ENCODE measurements at regions not wholly inside any gene's neighbourhood (a gene's known extent, or its start where the extent isn't known, plus 50 kb on each side); places are given as distances from the start of the nearest gene placed in this dataset.
"Not testable (repeated sequence)": the region's sequence is repeated elsewhere in the genome, so short reads cannot be mapped to it uniquely, and the experiment has no call there.

GRCh38 chr1:213782941-213783672, 204.7 kb upstream of the PROX1 start:
- CTCF ChIA-PET = no interaction called here
- Mint-ChIP-seq H3K9me3 (ENCODE audit: low read depth) (no peaks in the 10 kb centered on the region), H3K4me3 (no peak overlapping the region), H3K27me3 (peaks cover 3% of the 10 kb centered on the region), H3K4me1 (no peaks in the 10 kb centered on the region), H3K27ac (no peak overlapping the region), H3K36me3 (no peaks in the 10 kb centered on the region)
- ATAC-seq = no peak
- DNase-seq = no peak

GRCh38 chr1:213783893-213784292, 203.9 kb upstream of the PROX1 start:
- CTCF ChIA-PET = no interaction called here
- no peaks in the 10 kb centered on the region for H3K9me3 Mint-ChIP-seq (ENCODE audit: low read depth)
- H3K4me1 Mint-ChIP-seq = no peaks in the 10 kb centered on the region
- H3K36me3 Mint-ChIP-seq = no peaks in the 10 kb centered on the region
- DNase-seq (no peak), ATAC-seq (no peak)
- H3K27me3 Mint-ChIP-seq = peaks cover 3% of the 10 kb centered on the region
- no peak overlapping the region for H3K27ac Mint-ChIP-seq
- no peak overlapping the region for H3K4me3 Mint-ChIP-seq

DNA sequence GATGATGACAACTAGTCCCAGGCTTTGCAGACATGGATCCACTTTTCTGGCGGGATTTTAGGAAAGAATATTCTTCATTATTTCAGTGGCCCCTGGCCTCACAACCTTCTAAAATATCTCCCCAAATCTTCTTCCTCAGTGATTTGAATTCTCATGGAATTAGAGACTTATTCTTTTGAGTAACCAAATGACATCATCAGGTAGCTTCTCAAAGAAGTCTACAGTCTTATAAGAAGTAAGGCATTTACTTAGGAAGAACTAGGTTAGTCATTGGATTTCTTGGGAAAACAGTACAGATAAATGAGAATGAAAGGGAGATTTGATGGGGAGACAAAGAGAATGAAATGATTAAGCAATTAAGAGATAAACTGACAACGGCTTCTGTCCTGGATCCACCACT, 201.1 kb upstream of the PROX1 start:
- no peak overlapping the region for H3K4me3 Mint-ChIP-seq
- H3K36me3 Mint-ChIP-seq = no peaks in the 10 kb centered on the region
- DNase-seq (no peak), ATAC-seq (no peak)
- no peaks in the 10 kb centered on the region for H3K9me3 Mint-ChIP-seq (ENCODE audit: low read depth)
- H3K27ac Mint-ChIP-seq = no peak overlapping the region
- CTCF ChIA-PET = no interaction called here
- peaks cover 3% of the 10 kb centered on the region for H3K27me3 Mint-ChIP-seq
- H3K4me1 Mint-ChIP-seq = no peaks in the 10 kb centered on the region

DNA sequence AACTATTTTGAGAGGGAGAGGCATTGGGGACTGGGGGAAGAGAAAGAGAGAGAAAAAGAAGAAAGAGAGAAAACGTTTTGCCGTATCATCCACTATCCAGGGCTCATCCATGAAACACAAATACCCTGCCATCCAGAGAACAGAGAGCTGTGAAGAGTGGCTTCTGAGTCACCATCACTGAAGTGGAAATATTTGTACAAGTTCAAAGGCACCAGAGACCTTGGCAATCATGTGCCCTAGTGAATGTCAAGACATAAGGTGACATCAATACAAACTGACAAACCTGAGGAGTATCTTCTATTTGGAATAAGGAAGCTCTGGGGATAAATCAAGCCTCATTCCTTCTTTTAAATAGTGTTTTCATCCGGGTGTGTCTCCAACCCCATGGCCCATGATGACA, 197.2 kb upstream of the PROX1 start:
- H3K4me1 Mint-ChIP-seq = no peaks in the 10 kb centered on the region
- no peak overlapping the region for H3K4me3 Mint-ChIP-seq
- DNase-seq = no peak
- CTCF ChIA-PET = no interaction called here
- H3K27ac Mint-ChIP-seq = no peak overlapping the region
- H3K9me3 Mint-ChIP-seq (ENCODE audit: low read depth) = no peaks in the 10 kb centered on the region
- no peaks in the 10 kb centered on the region for H3K27me3 Mint-ChIP-seq
- no peak for ATAC-seq
- H3K36me3 Mint-ChIP-seq = no peaks in the 10 kb centered on the region

DNA sequence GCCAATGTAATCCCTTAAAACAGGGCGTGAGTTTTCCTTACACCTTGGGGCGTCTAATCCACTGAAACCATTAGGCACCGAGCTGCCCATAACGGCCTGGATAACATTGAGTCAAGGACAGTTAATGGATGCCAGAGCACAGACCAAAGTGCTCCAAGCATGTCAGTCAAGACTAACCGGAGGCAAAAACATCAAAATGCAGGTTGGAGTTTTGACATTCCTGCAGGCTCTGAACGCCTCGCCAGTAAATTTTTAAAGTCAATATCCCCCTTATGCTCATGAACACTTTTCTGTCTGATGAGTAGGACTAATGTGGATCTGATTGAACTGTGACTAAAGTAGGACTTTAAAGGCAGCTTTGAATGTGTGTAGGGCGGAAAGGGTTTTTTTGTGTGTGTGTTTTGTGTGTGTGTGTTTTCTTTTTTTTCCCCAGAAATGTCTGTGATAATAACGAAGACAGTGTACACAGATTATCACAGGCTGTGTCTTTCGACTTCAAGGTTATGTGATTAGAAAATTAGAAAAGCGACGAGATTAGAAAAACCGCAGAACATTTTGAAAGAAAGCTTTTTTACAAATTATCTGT, 194.2 kb upstream of the PROX1 start:
- no peak for ATAC-seq
- H3K9me3 Mint-ChIP-seq (ENCODE audit: low read depth) = no peaks in the 10 kb centered on the region
- no peaks in the 10 kb centered on the region for H3K27me3 Mint-ChIP-seq
- DNase-seq = no peak
- H3K36me3 Mint-ChIP-seq = no peaks in the 10 kb centered on the region
- H3K4me1 Mint-ChIP-seq = no peaks in the 10 kb centered on the region
- CTCF ChIA-PET = no interaction called here
- no peak overlapping the region for H3K27ac Mint-ChIP-seq
- H3K4me3 Mint-ChIP-seq = no peak overlapping the region

DNA sequence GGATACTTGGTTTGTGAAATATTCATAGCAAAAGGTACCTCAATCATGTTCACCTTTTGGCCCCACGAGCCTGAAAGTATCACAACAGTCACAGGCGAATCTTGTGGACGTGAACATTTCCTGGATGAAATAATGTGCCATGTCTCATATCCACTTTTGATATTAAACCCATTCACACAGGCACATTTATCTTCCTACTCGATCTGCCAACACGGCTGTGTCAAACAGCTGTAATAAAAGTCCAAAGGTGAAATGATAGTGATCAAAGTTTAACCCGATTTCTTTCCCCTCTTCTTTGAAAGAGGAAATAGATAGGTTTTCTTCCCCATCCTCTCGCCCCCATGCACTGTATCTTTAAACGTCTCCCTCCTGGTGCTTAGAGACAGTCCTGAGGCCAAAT, 191.2 kb upstream of the PROX1 start:
- ATAC-seq = no peak
- CTCF ChIA-PET = no interaction called here
- no peaks in the 10 kb centered on the region for H3K4me1 Mint-ChIP-seq

DNA sequence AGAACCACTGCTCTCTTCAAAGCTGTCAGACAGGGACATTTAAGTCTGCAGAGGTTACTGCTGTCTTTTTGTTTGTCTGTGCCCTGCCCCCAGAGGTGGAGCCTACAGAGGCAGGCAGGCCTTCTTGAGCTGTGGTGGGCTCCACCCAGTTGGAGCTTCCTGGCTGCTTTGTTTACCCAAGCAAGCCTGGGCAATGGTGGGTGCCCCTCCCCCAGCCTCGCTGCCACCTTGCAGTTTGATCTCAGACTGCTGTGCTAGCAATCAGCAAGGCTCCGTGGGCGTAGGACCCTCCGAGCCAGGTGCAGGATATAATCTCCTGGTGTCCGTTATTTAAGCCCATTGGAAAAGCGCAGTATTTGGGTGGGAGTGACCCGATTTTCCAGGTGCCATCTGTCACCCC, 179.5 kb upstream of the PROX1 start:
- H3K27ac Mint-ChIP-seq; CTCF ChIA-PET; H3K9me3 Mint-ChIP-seq (ENCODE audit: low read depth); DNase-seq; H3K36me3 Mint-ChIP-seq; H3K4me1 Mint-ChIP-seq; H3K27me3 Mint-ChIP-seq; H3K4me3 Mint-ChIP-seq; ATAC-seq: not testable (repeated sequence)

More for the DNA sequence above, 191.2 kb upstream of the PROX1 start:
- DNase-seq = no peak
- H3K27ac Mint-ChIP-seq = no peak overlapping the region
- no peaks in the 10 kb centered on the region for H3K36me3 Mint-ChIP-seq
- H3K4me3 Mint-ChIP-seq = no peak overlapping the region
- no peaks in the 10 kb centered on the region for H3K27me3 Mint-ChIP-seq
- H3K9me3 Mint-ChIP-seq (ENCODE audit: low read depth) = peaks cover under 1% of the 10 kb centered on the region

DNA sequence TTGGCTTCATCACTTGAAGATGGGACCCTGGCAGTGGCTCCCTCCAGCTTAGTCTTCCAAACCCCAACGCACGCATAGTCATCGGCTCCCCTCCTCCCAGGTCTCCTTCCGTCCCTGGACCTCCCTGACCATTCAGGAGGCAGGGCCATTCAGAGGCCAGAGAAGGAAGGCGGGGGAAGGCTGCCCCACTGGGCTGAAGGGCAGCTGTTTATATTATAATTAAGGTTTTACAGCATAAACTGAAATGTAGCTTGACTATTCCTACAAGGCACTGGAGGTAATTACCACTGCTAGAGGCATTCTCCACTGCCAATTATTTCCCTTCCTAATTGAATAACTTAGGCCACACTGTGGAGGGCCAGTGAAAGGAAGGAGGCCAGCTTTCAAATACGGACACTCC, 170.6 kb upstream of the PROX1 start:
- Mint-ChIP-seq H3K4me1 (no peaks in the 10 kb centered on the region), H3K36me3 (no peaks in the 10 kb centered on the region), H3K27me3 (no peaks in the 10 kb centered on the region), H3K9me3 (ENCODE audit: low read depth) (no peaks in the 10 kb centered on the region), H3K4me3 (no peak overlapping the region), H3K27ac (no peak overlapping the region)
- no peak for ATAC-seq
- CTCF ChIA-PET = no interaction called here
- DNase-seq = no peak

DNA sequence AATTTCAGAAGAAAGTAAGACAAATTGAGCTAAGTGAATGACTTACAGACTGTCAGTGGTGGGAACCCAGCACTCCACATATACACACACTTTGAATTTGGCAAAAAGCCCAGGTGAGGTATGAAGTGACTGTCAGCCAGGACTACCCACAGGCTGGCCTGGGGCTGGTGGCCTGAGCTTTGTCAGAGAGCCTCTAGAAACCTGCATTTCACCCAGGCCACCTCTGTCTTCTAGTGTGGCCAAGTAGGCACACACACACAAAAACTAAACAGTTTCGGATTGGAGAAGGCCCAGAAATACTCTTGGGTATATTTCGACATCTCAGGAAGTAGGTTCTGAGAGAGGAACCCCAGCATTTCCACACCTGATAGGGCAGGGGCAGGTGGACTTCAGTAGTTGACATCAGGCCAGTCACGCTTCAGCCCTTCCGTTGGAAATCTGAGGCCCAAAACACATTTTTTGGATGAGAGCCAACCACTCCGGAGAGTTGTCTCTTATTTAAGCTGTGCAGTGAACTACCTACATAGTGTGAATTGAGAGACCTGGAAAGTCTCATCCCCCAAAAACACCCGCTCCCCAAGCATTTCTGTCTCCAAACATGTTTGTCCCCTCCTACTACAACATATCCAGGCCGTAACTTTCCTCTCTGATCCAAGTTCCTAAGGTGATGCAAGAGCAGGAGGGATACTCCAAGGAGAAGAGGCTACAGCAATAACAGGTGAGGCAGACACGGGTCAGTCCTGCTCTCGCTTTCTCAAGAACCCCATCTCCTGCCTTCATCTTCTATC, 167.2 kb upstream of the PROX1 start:
- Mint-ChIP-seq H3K4me1 (no peaks in the 10 kb centered on the region), H3K9me3 (ENCODE audit: low read depth) (no peaks in the 10 kb centered on the region), H3K4me3 (no peak overlapping the region), H3K27me3 (no peaks in the 10 kb centered on the region), H3K27ac (no peak overlapping the region), H3K36me3 (no peaks in the 10 kb centered on the region)
- CTCF ChIA-PET = no interaction called here
- DNase-seq = no peak
- no peak for ATAC-seq

DNA sequence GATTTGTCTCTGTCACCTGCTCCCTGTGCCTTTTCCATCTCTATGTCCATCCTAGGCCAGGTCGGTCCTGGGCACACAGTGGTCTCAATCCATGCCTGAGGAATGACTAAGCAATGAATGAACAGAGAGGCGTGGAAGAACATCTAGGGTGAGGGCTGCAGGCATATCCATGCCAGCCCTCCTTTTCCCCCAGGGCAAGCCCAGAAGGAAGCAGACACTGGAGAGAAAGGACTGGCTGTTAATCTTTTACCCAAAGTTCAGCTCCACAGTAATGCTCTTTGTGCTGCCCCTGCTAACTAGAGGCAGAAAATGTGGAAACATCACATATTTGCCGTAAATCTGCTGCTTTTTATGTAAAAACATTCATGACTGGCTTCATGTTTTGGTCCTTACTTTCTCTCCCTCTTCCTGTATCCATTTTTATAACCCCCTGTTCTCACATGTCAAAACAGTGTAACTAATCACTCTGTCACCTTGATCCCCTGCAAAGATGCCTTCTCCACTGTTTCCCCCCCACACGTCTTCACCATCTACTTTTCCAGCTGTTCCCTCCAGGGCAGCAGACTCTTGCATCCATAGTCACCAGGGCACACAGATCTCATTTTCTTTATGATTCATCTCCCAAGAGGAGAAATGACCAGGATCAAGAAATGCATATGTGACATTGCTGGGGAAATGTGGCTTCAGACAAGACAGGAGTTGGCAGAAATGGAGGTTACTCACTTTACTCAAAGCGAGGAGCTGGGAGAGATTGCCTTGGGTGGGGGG, 166.4 kb upstream of the PROX1 start:
- CTCF ChIA-PET = no interaction called here
- Mint-ChIP-seq H3K4me1 (no peaks in the 10 kb centered on the region), H3K36me3 (no peaks in the 10 kb centered on the region)

GRCh38 chr1:213821943-213822334, 165.8 kb upstream of the PROX1 start:
- H3K4me1 Mint-ChIP-seq = no peaks in the 10 kb centered on the region
- no peak for DNase-seq
- no peak overlapping the region for H3K27ac Mint-ChIP-seq
- ATAC-seq = no peak
- no peak overlapping the region for H3K4me3 Mint-ChIP-seq
- no peaks in the 10 kb centered on the region for H3K9me3 Mint-ChIP-seq (ENCODE audit: low read depth)
- no peaks in the 10 kb centered on the region for H3K36me3 Mint-ChIP-seq
- CTCF ChIA-PET = no interaction called here
- H3K27me3 Mint-ChIP-seq = no peaks in the 10 kb centered on the region

More for the DNA sequence above, 166.4 kb upstream of the PROX1 start:
- Mint-ChIP-seq H3K9me3 (ENCODE audit: low read depth) (no peaks in the 10 kb centered on the region), H3K27me3 (no peaks in the 10 kb centered on the region), H3K27ac (no peak overlapping the region), H3K4me3 (no peak overlapping the region)
- ATAC-seq (no peak), DNase-seq (no peak)

GRCh38 chr1:213826891-213827290, 160.9 kb upstream of the PROX1 start:
- no peak overlapping the region for H3K27ac Mint-ChIP-seq
- no peaks in the 10 kb centered on the region for H3K4me1 Mint-ChIP-seq
- ATAC-seq (no peak), DNase-seq (no peak)
- H3K9me3 Mint-ChIP-seq (ENCODE audit: low read depth) = no peaks in the 10 kb centered on the region
- no peak overlapping the region for H3K4me3 Mint-ChIP-seq
- H3K27me3 Mint-ChIP-seq = no peaks in the 10 kb centered on the region
- CTCF ChIA-PET = no interaction called here
- no peaks in the 10 kb centered on the region for H3K36me3 Mint-ChIP-seq

DNA sequence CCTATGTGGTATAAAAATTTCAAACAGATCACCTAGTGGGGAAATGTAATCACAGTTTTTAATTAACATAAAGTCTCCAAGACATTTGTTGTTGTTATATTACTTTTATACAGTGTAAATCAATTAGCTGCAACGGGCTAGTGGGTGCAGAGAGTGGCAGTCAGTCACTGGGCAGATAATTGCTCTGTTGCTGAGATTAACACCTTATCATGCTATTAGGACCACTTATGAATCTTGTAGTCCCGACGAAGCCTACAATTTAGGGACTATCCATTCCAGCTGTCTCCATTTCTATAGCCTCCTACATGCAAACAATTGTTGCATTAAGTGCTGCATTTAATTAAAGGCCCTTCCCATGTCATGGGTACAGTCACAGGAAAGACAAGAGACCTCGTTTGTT, 158.9 kb upstream of the PROX1 start:
- no peak for DNase-seq
- Mint-ChIP-seq H3K4me3 (no peak overlapping the region), H3K27ac (no peak overlapping the region), H3K9me3 (ENCODE audit: low read depth) (no peaks in the 10 kb centered on the region), H3K4me1 (no peaks in the 10 kb centered on the region), H3K36me3 (no peaks in the 10 kb centered on the region), H3K27me3 (no peaks in the 10 kb centered on the region)
- CTCF ChIA-PET = no interaction called here
- ATAC-seq = no peak

DNA sequence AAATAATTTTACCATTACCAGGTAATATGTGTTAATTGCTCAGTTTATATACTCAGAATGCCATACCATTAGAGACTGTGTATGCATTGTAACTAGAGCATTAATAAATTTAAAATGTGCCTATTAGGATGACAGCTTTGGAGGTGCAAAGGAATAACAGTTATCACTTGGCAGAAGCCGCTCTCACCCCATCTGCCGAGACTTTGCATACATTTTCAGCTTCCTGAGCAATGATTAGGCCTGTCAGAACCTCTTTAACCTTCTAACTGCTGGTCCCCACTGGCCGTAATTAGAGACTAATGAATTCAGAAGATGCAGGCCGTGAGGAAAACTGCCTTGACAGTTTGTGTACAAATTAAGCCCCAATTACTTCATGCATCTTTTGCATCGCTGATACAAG, 158.0 kb upstream of the PROX1 start:
- CTCF ChIA-PET = no interaction called here
- H3K4me3 Mint-ChIP-seq = no peak overlapping the region
- H3K4me1 Mint-ChIP-seq = no peaks in the 10 kb centered on the region
- no peaks in the 10 kb centered on the region for H3K27me3 Mint-ChIP-seq
- DNase-seq (no peak), ATAC-seq (no peak)
- H3K36me3 Mint-ChIP-seq = no peaks in the 10 kb centered on the region
- no peak overlapping the region for H3K27ac Mint-ChIP-seq
- no peaks in the 10 kb centered on the region for H3K9me3 Mint-ChIP-seq (ENCODE audit: low read depth)

Measured in activated CD8-positive, alpha-beta memory T cell treated with anti-CD3 and anti-CD28 coated beads, Interleukin-2, amount 10 ng/mL, durations not matched to agents 7 days and 5 days (primary cell).